ENCODE measurements at regions not wholly inside any gene's neighbourhood (a gene's known extent, or its start where the extent isn't known, plus 50 kb on each side); places are given as distances from the start of the nearest gene placed in this dataset.
"Not testable (repeated sequence)": the region's sequence is repeated elsewhere in the genome, so short reads cannot be mapped to it uniquely, and the experiment has no call there.

DNA sequence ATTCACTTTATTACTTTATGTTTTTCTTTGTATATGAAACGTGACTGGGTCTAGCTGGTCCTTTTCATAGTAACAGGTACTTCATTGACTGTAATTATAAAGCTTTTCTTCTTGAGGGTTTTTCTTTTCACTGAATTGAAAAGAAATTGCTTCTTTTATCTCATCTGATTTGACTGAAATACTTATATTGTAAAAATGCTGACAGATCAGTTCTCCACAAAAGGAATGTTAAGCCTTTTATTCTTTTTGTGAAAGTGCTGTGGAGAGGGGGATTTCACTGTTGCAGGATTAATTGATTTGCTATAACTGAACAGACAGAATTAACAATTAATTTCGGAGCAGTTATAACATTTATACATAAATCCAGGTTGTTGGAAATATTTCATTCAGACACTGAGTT, 2043.6 kb upstream of the C9orf72 start:
- WGBS (ENCODE audit: insufficient coverage) = no CpG with 5 or more reads among the region's 2 CpGs
- H3K4me1 Mint-ChIP-seq = no peaks in the 10 kb centered on the region
- Histone ChIP-seq H3K27ac (ENCODE audit: low read length) (no peak overlapping the region), H3K4me3 (ENCODE audit: low read length) (no peak overlapping the region), H3K36me3 (ENCODE audit: control insufficient read depth, insufficient read depth, low read length) (no peaks in the 10 kb centered on the region), H3K27me3 (ENCODE audit: control insufficient read depth, insufficient read depth, low read length) (no peaks in the 10 kb centered on the region), H3K4me1 (ENCODE audit: control insufficient read depth, insufficient read depth, low read length) (no peaks in the 10 kb centered on the region), H3K9me3 (ENCODE audit: control insufficient read depth, insufficient read depth, low read length) (no peaks in the 10 kb centered on the region)
- DNase-seq (no peak), ATAC-seq (no peak)
- H3K36me3 Mint-ChIP-seq = peaks cover 7% of the 10 kb centered on the region
- TF ChIP-seq, protein P1, sequence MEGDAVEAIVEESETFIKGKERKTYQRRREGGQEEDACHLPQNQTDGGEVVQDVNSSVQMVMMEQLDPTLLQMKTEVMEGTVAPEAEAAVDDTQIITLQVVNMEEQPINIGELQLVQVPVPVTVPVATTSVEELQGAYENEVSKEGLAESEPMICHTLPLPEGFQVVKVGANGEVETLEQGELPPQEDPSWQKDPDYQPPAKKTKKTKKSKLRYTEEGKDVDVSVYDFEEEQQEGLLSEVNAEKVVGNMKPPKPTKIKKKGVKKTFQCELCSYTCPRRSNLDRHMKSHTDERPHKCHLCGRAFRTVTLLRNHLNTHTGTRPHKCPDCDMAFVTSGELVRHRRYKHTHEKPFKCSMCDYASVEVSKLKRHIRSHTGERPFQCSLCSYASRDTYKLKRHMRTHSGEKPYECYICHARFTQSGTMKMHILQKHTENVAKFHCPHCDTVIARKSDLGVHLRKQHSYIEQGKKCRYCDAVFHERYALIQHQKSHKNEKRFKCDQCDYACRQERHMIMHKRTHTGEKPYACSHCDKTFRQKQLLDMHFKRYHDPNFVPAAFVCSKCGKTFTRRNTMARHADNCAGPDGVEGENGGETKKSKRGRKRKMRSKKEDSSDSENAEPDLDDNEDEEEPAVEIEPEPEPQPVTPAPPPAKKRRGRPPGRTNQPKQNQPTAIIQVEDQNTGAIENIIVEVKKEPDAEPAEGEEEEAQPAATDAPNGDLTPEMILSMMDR (IDR thresholded peaks at IDR 0.05) = no peak
- H3K9me3 Mint-ChIP-seq = peaks cover 0 to 7% of the 10 kb centered on the region in 2 donors
- intact Hi-C loops (cut with micrococcal nuclease) = no loop called here
- no peak overlapping the region for H3K4me3 Mint-ChIP-seq
- no peak overlapping the region for H3K27ac Mint-ChIP-seq
- H3K27me3 Mint-ChIP-seq (ENCODE audit: low read depth in 2 of 2) = no peaks in the 10 kb centered on the region

DNA sequence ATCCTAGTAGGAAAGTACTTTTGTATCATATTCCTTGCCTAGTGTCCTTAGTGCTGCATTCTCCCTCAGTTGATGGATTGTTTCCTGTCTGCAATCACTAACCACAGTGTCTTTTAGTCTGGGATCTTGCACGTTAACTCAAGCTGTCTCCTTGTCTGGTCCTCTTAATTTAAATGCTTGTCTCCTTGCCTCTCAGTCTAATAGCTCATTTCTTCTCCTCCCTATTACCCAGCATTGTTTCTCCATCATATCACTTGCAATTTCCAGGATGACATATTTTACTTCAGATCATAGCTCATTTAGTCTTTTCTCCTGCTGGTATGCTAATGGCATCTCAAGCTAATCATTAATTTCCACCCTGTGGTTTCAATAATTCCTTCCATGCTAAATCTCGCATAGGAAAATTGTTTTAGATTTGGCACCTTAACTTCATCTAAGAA, 2052.0 kb upstream of the C9orf72 start:
- Histone ChIP-seq H3K27ac (ENCODE audit: low read length) (no peak overlapping the region), H3K36me3 (ENCODE audit: control insufficient read depth, insufficient read depth, low read length) (no peaks in the 10 kb centered on the region), H3K9me3 (ENCODE audit: control insufficient read depth, insufficient read depth, low read length) (peaks cover 4% of the 10 kb centered on the region), H3K27me3 (ENCODE audit: control insufficient read depth, insufficient read depth, low read length) (no peaks in the 10 kb centered on the region), H3K4me1 (ENCODE audit: control insufficient read depth, insufficient read depth, low read length) (no peaks in the 10 kb centered on the region), H3K4me3 (ENCODE audit: low read length) (no peak overlapping the region)
- DNase-seq = no peak
- WGBS (ENCODE audit: insufficient coverage) = 34% methylated on average over 2 of the region's 2 CpGs
- Mint-ChIP-seq H3K9me3 (peaks cover under 1 to 8% of the 10 kb centered on the region in 2 donors), H3K4me1 (no peaks in the 10 kb centered on the region), H3K27ac (no peak overlapping the region), H3K27me3 (ENCODE audit: low read depth in 2 of 2) (no peaks in the 10 kb centered on the region), H3K4me3 (no peak overlapping the region), H3K36me3 (no peaks in the 10 kb centered on the region)
- TF ChIP-seq, protein P1 (IDR thresholded peaks at IDR 0.05) = no peak
- no peak for ATAC-seq
- intact Hi-C loops (cut with micrococcal nuclease) = no loop called here

DNA sequence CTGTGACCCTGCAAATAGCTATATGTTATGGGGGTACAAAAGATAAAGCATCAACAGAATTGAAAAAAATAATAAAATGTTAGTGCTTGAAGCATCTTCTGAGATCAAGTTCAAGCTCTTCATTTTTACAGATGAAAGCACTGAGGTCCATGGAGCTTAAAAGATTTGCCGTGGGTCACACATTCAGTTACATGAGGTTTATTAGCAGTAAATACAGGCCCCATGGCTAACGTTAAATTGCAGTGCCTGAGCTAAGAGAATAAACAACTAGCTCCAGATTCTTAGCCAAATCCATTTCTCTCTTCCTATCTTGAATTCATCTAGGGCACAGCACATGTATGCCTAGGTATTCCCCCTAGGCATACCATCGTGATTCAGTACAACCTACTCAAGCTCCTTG, 2052.7 kb upstream of the C9orf72 start:
- TF ChIP-seq, protein P1 (IDR thresholded peaks at IDR 0.05) = no peak
- ATAC-seq (no peak), DNase-seq (no peak)
- H3K27ac ChIP-seq (ENCODE audit: low read length) = no peak overlapping the region
- H3K27ac Mint-ChIP-seq = no peak overlapping the region
- peaks cover 2 to 8% of the 10 kb centered on the region in 2 donors for H3K9me3 Mint-ChIP-seq
- no peaks in the 10 kb centered on the region for H3K27me3 ChIP-seq (ENCODE audit: control insufficient read depth, insufficient read depth, low read length)
- H3K36me3 ChIP-seq (ENCODE audit: control insufficient read depth, insufficient read depth, low read length) = no peaks in the 10 kb centered on the region
- H3K4me3 ChIP-seq (ENCODE audit: low read length) = no peak overlapping the region
- H3K36me3 Mint-ChIP-seq = no peaks in the 10 kb centered on the region
- no peak overlapping the region for H3K4me3 Mint-ChIP-seq
- H3K4me1 ChIP-seq (ENCODE audit: control insufficient read depth, insufficient read depth, low read length) = no peaks in the 10 kb centered on the region
- 62% methylated on average over 3 of the region's 3 CpGs for WGBS (ENCODE audit: insufficient coverage)
- intact Hi-C loops (cut with micrococcal nuclease) = no loop called here
- H3K27me3 Mint-ChIP-seq (ENCODE audit: low read depth in 2 of 2) = no peaks in the 10 kb centered on the region
- peaks cover 4% of the 10 kb centered on the region for H3K9me3 ChIP-seq (ENCODE audit: control insufficient read depth, insufficient read depth, low read length)
- no peaks in the 10 kb centered on the region for H3K4me1 Mint-ChIP-seq

DNA sequence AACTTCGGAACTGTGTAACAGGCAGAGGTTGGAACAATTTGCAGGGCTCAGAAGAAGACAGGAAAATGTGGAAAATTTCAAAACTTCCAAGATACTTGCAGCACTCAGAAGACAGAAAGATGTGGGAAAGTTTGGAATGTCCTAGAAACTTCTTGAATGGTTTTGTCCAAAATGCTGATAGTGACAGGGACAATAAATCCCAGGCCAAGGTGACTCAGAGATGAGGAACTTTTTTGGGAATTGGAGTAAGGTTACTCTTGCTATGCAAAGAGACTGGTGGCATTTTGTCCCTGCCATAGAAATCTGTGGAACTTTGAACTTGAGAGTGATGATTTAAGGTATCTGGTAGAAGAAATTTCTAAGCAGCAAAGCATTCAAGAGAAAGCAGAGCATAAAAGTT, 2055.6 kb upstream of the C9orf72 start:
- intact Hi-C loops (cut with micrococcal nuclease); H3K27ac Mint-ChIP-seq; ATAC-seq; H3K9me3 ChIP-seq (ENCODE audit: control insufficient read depth, insufficient read depth, low read length); H3K27me3 ChIP-seq (ENCODE audit: control insufficient read depth, insufficient read depth, low read length); H3K27me3 Mint-ChIP-seq (ENCODE audit: low read depth in 2 of 2); H3K36me3 Mint-ChIP-seq; H3K27ac ChIP-seq (ENCODE audit: low read length); H3K36me3 ChIP-seq (ENCODE audit: control insufficient read depth, insufficient read depth, low read length); H3K4me3 Mint-ChIP-seq; DNase-seq; H3K4me3 ChIP-seq (ENCODE audit: low read length); H3K4me1 Mint-ChIP-seq; H3K4me1 ChIP-seq (ENCODE audit: control insufficient read depth, insufficient read depth, low read length): not testable (repeated sequence)
- peaks cover 6 to 16% of the 10 kb centered on the region in 2 donors for H3K9me3 Mint-ChIP-seq
- 88% methylated on average over 1 of the region's 1 CpG for WGBS (ENCODE audit: insufficient coverage)
